ENCODE measurements at regions not wholly inside any gene's neighbourhood (a gene's known extent, or its start where the extent isn't known, plus 50 kb on each side); places are given as distances from the start of the nearest gene placed in this dataset.

DNA sequence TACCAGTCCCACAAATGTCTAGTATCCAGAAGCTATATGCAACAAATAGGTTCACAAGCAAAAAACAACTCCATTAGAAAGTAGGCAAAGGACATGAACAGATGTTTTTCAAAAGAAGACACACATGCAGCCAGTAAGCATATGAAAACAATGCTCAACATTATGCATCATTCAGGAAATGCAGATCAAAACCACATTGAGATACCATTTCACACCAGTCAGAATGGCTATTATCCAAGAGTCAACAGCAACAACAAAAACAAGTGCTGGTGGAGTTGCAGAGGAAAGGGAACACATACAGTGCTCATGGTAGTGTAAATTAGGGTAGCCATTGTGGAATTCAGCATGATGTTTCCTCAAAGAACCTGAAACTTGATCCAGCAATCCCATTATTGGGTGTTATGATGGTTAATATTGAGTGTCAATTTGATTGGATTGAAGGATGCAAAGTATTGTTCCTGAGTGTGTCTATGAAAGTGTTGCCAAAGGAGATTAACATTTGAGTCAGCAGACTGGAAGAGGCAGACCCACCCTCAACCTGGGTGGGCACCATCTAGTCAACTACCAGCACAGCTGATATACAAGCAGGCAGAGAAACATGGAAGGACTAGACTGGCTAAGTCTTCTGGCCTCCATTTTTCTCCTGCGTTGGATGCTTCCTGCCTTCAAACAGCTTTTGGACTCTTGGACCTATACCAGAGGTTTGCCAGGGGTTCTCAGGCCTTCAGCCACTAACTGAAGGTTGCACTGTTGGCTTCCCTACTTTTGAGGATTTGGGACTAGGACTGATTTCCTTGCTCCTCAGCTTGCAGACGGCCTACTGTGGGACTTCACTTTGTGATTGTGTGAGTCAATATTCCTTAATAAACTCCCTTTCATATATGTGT lies 218.4 kb upstream of the SEMA3D start:
- TF ChIP-seq, protein P1, sequence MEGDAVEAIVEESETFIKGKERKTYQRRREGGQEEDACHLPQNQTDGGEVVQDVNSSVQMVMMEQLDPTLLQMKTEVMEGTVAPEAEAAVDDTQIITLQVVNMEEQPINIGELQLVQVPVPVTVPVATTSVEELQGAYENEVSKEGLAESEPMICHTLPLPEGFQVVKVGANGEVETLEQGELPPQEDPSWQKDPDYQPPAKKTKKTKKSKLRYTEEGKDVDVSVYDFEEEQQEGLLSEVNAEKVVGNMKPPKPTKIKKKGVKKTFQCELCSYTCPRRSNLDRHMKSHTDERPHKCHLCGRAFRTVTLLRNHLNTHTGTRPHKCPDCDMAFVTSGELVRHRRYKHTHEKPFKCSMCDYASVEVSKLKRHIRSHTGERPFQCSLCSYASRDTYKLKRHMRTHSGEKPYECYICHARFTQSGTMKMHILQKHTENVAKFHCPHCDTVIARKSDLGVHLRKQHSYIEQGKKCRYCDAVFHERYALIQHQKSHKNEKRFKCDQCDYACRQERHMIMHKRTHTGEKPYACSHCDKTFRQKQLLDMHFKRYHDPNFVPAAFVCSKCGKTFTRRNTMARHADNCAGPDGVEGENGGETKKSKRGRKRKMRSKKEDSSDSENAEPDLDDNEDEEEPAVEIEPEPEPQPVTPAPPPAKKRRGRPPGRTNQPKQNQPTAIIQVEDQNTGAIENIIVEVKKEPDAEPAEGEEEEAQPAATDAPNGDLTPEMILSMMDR (IDR thresholded peaks at IDR 0.05) = no peak
- no peak overlapping the region for H3K4me3 ChIP-seq
- H3K9me3 ChIP-seq = no peaks in the 10 kb centered on the region
- DNase-seq (no peak), ATAC-seq (no peak)
- intact Hi-C loops (cut with DNase I, micrococcal nuclease) = no loop called here
- no peaks in the 10 kb centered on the region for H3K36me3 ChIP-seq (ENCODE audit: low read depth)
- H3K4me1 ChIP-seq (ENCODE audit: low read depth) = no peaks in the 10 kb centered on the region

DNA sequence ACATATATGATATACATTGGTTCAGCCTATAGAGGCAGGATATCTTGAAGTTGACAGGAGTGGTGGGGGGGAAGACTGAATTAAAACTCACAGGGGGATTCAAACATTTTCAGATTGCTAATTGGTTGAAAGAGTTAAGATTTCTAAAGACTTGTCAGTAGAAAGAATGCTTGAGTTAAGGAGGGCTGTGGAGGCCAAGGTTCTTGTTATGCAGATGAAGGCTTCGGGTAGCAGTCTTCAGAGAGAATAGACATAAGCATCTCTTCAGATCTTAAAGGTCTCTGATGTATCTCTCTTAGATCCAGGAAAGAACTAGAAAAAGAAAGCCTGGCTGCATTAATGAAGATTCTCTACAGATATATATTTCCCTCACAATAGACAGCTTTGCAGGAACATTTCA lies 209.8 kb upstream of the SEMA3D start:
- TF ChIP-seq, protein P1 (IDR thresholded peaks at IDR 0.05) = no peak
- intact Hi-C loops (cut with DNase I, micrococcal nuclease) = no loop called here
- no peak for DNase-seq

DNA sequence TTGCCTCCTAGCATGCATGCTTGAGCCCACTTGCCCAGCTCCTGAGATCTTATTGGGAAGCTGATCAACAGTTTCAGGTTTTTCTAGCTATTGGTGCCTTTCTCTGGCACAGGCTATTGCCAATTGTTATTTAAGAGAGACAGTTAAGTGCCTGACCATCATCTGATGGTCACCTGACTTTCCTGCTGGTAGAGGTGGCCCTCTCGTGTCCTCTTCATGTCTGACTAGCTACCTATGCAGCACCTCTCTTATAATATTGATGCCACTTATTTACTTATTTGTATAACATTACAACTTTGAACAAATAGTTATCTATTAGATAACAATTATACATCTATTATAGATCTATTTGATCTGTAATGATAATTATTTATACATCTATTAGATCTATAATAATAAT lies 205.9 kb upstream of the SEMA3D start:
- intact Hi-C loops (cut with DNase I, micrococcal nuclease) = no loop called here
- H3K4me3 ChIP-seq = no peak overlapping the region
- TF ChIP-seq, protein P1 (IDR thresholded peaks at IDR 0.05) = no peak
- no peaks in the 10 kb centered on the region for H3K4me1 ChIP-seq (ENCODE audit: low read depth)
- ATAC-seq = no peak
- no peaks in the 10 kb centered on the region for H3K9me3 ChIP-seq
- no peak for DNase-seq
- no peaks in the 10 kb centered on the region for H3K36me3 ChIP-seq (ENCODE audit: low read depth)

More for the DNA sequence above, 209.8 kb upstream of the SEMA3D start:
- Histone ChIP-seq H3K4me1 (ENCODE audit: low read depth) (no peaks in the 10 kb centered on the region), H3K4me3 (no peak overlapping the region), H3K9me3 (no peaks in the 10 kb centered on the region), H3K36me3 (ENCODE audit: low read depth) (no peaks in the 10 kb centered on the region)
- no peak for ATAC-seq

DNA sequence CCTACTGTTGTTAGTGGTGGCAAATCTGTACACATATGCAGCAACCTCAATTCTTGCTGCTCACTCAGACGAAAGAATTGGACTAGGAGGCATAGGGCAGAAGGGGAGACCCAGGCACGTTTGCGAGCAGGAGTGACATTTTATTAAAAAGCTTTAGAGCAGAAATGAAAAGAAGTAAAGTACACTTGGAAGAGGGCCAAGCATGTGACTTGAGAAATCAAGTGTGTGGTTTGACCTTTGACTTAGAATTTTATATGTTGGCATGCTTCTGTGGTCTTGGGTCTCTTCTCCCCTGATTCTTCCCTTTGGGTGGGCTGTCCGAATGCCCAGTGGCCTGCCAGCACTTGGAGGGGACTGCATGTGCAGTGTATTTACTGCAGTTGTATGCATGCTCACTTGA lies 205.5 kb upstream of the SEMA3D start:
- intact Hi-C loops (cut with DNase I, micrococcal nuclease) = no loop called here
- no peaks in the 10 kb centered on the region for H3K9me3 ChIP-seq

DNA sequence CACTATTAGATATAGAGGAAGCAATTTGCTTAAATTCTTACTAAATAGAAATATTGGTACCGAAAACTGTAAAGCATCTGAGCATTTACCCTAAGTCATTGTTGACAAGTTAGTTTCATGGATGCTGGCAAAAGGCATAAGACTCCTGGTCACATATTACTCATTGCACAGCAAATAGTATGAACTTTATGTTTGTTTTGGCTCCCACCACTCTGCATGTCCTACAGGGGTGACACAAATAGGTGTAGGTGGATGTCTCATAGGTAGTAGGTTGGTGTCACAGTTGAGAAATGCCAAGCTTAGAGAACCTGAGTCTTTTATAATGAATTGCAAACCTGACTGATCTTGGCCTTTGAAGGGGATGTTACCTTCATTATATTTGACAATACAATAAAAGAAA lies 199.6 kb upstream of the SEMA3D start:
- intact Hi-C loops (cut with DNase I, micrococcal nuclease) = no loop called here
- DNase-seq (no peak), ATAC-seq (no peak)
- no peaks in the 10 kb centered on the region for H3K36me3 ChIP-seq (ENCODE audit: low read depth)
- no peaks in the 10 kb centered on the region for H3K9me3 ChIP-seq
- no peaks in the 10 kb centered on the region for H3K4me1 ChIP-seq (ENCODE audit: low read depth)
- H3K4me3 ChIP-seq = no peak overlapping the region
- TF ChIP-seq, protein P1 (IDR thresholded peaks at IDR 0.05) = no peak

More for the DNA sequence above, 205.5 kb upstream of the SEMA3D start:
- Histone ChIP-seq H3K4me1 (ENCODE audit: low read depth) (no peaks in the 10 kb centered on the region), H3K4me3 (no peak overlapping the region), H3K36me3 (ENCODE audit: low read depth) (no peaks in the 10 kb centered on the region)
- ATAC-seq = no peak
- DNase-seq = no peak
- TF ChIP-seq, protein P1 (IDR thresholded peaks at IDR 0.05) = no peak
